Loucy (cell line): ENCODE measurements at regions not wholly inside any gene's neighbourhood (a gene's known extent, or its start where the extent isn't known, plus 50 kb on each side); places are given as distances from the start of the nearest gene placed in this dataset.

ENCODE experiments used
- H2AFZ ChIP-seq: fragments of 200-600 bp; sonication (generic); 2 replicates; pipeline ENCODE4 v1.6.0; 2016; ENCODE audit warnings: antibody characterized with exemption, mild to moderate bottlenecking, low read length, moderate library complexity
- H3F3A ChIP-seq: fragments of 200-600 bp; 2 replicates; pipeline ENCODE4 v1.6.0; 2016; ENCODE audit warnings: antibody characterized with exemption, low read depth, mild to moderate bottlenecking
- H3K27me3 ChIP-seq: fragments of 200-600 bp; sonication (generic); 2 replicates; pipeline ENCODE4 v1.6.1; 2014; ENCODE audit warnings: low read length, mild to moderate bottlenecking; ENCODE audit not compliant: insufficient read depth, poor library complexity, severe bottlenecking
- H3K36me3 ChIP-seq: fragments of 200-600 bp; sonication (generic); 2 replicates; pipeline ENCODE4 v1.6.1; 2016; ENCODE audit warnings: low read length; ENCODE audit not compliant: insufficient read depth
- H3K4me1 ChIP-seq: fragments of 200-600 bp; sonication (generic); 2 replicates; pipeline ENCODE4 v1.5.1; 2014; ENCODE audit warnings: low read length, mild to moderate bottlenecking; ENCODE audit not compliant: insufficient read depth, poor library complexity, severe bottlenecking
- H3K4me2 ChIP-seq: fragments of 200-600 bp; sonication (generic); 2 replicates; pipeline ENCODE4 v1.6.0; 2014; ENCODE audit warnings: antibody characterized with exemption, low read length, low read depth, mild to moderate bottlenecking; ENCODE audit not compliant: poor library complexity, severe bottlenecking
- H3K4me3 ChIP-seq: fragments of 200-600 bp; sonication (generic); 2 replicates; pipeline ENCODE4 v1.5.1; 2014; ENCODE audit warnings: low read length, mild to moderate bottlenecking, mixed read lengths; ENCODE audit not compliant: poor library complexity, severe bottlenecking
- H3K79me2 ChIP-seq: fragments of 200-600 bp; sonication (generic); 2 replicates; pipeline ENCODE4 v1.6.1; 2014; ENCODE audit warnings: low read length; ENCODE audit not compliant: insufficient read depth
- H3K9ac ChIP-seq: fragments of 200-600 bp; sonication (generic); 2 replicates; pipeline ENCODE4 v1.6.0; 2014; ENCODE audit warnings: mild to moderate bottlenecking, low read depth, low read length, moderate library complexity; ENCODE audit not compliant: poor library complexity, severe bottlenecking
- H3K9me2 ChIP-seq: fragments of 200-600 bp; sonication (generic); replicated peaks from 2 replicates; pipeline ENCODE4 v1.6.1; 2016; ENCODE audit warnings: low read depth, low read length, mixed read lengths
- H3K9me3 ChIP-seq: fragments of 200-600 bp; sonication (generic); 2 replicates; pipeline ENCODE4 v1.6.1; 2014; ENCODE audit warnings: mild to moderate bottlenecking, antibody characterized with exemption, low read length, low read depth; ENCODE audit not compliant: insufficient read depth
- H4K20me1 ChIP-seq: fragments of 200-600 bp; sonication (generic); 2 replicates; pipeline ENCODE4 v1.6.0; 2014; ENCODE audit warnings: antibody characterized with exemption, low read length, mild to moderate bottlenecking; ENCODE audit not compliant: insufficient read depth, poor library complexity, severe bottlenecking
- CTCF ChIP-seq: fragments of 200-600 bp; sonication (generic); conservative IDR thresholded peaks from 2 replicates; pipeline ENCODE4 v1.5.1; 2014; ENCODE audit warnings: mild to moderate bottlenecking, antibody characterized with exemption, low read length
- EZH2phosphoT487 ChIP-seq: fragments of 200-600 bp; IDR thresholded peaks from 2 replicates; pipeline ENCODE4 v1.6.1; 2018; ENCODE audit warnings: antibody characterized with exemption, mild to moderate bottlenecking, moderate library complexity, borderline replicate concordance

DNA sequence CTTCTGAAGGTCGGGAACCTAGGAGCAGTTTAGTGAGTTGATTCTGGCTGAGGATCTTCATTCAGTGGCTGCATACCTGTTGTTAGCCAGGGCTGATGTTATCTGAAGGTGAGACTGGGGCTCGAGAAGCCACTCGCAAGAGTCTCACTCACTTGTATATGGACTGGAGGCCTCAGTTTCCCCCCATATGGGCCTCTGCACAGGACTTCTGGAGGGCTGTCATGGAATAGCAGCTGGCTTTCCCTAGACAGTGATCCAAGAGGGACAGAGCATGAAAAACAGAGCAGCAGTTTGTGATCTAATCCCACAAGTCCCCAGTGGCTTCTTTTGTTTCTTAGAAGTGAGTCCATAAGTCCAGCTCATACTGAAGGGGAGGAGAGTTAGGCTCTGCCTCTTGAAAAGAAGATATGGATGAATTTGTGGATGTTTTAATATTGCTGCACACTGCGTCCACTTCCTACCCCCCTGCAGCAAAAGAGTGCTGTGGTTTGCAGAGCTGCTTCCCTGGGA lies 623.4 kb downstream of the CDH26 start:
- H3K9me2 ChIP-seq = no peaks in the 10 kb centered on the region
- no peak overlapping the region for H3K4me2 ChIP-seq
- H3K9me3 ChIP-seq = no peaks in the 10 kb centered on the region
- H3K79me2 ChIP-seq = no peaks in the 10 kb centered on the region
- no peak overlapping the region for H2AFZ ChIP-seq
- no peaks in the 10 kb centered on the region for H3F3A ChIP-seq
- H4K20me1 ChIP-seq = no peaks in the 10 kb centered on the region
- H3K4me3 ChIP-seq = no peak overlapping the region
- H3K9ac ChIP-seq = no peak overlapping the region
- peaks cover 6% of the 10 kb centered on the region for H3K27me3 ChIP-seq
- TF ChIP-seq CTCF (no peak), EZH2phosphoT487 (no peak)
- H3K36me3 ChIP-seq = no peaks in the 10 kb centered on the region
- H3K4me1 ChIP-seq = no peaks in the 10 kb centered on the region

GRCh38 chr20:60583741-60584140 lies 625.5 kb downstream of the CDH26 start:
- Histone ChIP-seq H3K79me2 (no peaks in the 10 kb centered on the region), H4K20me1 (no peaks in the 10 kb centered on the region), H2AFZ (no peak overlapping the region), H3K4me3 (no peak overlapping the region), H3K9me2 (no peaks in the 10 kb centered on the region), H3K4me1 (no peaks in the 10 kb centered on the region), H3K9ac (no peak overlapping the region), H3K9me3 (no peaks in the 10 kb centered on the region), H3K4me2 (no peak overlapping the region), H3K36me3 (no peaks in the 10 kb centered on the region), H3K27me3 (peaks cover 6% of the 10 kb centered on the region), H3F3A (no peaks in the 10 kb centered on the region)
- no peak for TF ChIP-seq EZH2phosphoT487
- TF ChIP-seq CTCF = no peak

DNA sequence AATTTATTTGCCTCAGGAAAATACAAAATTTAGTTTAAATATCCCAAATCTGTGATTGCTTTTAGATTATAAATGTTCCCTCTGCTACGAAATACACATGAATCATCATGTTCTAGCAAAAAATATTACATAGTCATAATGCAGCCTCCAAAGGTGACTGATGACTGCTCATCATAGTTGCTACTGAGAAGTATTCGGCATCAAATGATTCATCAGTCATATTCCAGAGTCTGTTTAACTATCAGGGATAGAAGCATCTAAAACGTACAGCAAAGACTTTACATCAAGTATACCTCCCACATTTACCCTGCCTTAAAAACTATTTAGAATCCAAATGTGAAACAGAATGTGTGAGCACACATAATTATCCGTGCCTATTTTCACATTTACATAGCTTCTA lies 626.0 kb downstream of the CDH26 start:
- no peaks in the 10 kb centered on the region for H4K20me1 ChIP-seq
- H3K27me3 ChIP-seq = peaks cover 6% of the 10 kb centered on the region
- no peaks in the 10 kb centered on the region for H3K79me2 ChIP-seq
- TF ChIP-seq CTCF (no peak), EZH2phosphoT487 (no peak)
- H3K9me2 ChIP-seq = no peaks in the 10 kb centered on the region
- no peaks in the 10 kb centered on the region for H3K36me3 ChIP-seq
- no peaks in the 10 kb centered on the region for H3F3A ChIP-seq
- H2AFZ ChIP-seq = no peak overlapping the region
- H3K9me3 ChIP-seq = no peaks in the 10 kb centered on the region
- no peak overlapping the region for H3K4me3 ChIP-seq
- H3K4me2 ChIP-seq = no peak overlapping the region
- H3K4me1 ChIP-seq = no peaks in the 10 kb centered on the region
- no peak overlapping the region for H3K9ac ChIP-seq
